GM15510 (cell line): ENCODE measurements at regions not wholly inside any gene's neighbourhood (a gene's known extent, or its start where the extent isn't known, plus 50 kb on each side); places are given as distances from the start of the nearest gene placed in this dataset.

Source experiments
- POLR2A ChIP-seq: IDR thresholded peaks from 3 replicates; pipeline ENCODE4 v1.6.1; 2011; ENCODE audit warnings: borderline replicate concordance; ENCODE audit not compliant: insufficient read length; ENCODE audit errors: extremely low read depth

- no peak for TF ChIP-seq POLR2A
Observed at GRCh38 chr21:14876524-14876840, 188.3 kb downstream of the NRIP1 start.

DNA sequence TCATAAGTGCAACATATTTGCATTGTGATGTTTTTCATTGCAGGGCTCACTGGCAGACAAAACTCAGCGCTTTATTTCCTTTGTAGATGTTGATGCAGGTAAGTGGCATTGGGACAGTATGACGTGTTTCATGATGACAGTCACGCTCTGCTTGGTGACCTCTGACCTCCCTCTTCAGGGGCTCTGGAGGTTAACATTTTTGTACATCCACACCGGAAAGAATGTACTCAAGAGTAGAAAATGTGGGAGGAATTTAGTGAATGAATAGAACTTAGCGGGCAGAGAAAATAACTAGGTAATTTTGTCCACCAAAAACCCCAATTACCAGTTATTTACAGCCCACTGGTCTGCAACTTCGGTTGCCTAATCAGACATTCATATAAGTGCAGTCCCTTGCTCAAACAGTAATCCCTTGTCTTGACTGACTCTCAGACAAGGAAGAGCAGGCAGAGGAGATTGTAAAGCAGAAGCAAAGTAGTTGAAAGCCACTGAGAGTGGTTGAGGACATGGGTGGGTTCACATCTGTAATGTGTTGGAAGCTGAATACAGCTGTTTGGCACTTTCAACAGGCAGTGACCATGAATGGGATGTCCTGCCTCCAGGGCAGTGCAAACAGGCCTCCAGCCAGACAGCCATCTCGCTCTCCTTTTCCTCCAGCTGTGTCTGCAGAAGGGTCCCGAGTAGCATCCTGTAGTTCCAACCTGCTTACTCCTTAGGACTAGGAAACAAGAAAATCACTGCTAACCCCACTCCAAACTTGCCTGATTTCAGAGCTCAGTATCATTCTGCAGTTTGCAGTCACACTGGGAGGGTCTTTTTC is 188.9 kb downstream of the NRIP1 start:
- TF ChIP-seq POLR2A = no peak

DNA sequence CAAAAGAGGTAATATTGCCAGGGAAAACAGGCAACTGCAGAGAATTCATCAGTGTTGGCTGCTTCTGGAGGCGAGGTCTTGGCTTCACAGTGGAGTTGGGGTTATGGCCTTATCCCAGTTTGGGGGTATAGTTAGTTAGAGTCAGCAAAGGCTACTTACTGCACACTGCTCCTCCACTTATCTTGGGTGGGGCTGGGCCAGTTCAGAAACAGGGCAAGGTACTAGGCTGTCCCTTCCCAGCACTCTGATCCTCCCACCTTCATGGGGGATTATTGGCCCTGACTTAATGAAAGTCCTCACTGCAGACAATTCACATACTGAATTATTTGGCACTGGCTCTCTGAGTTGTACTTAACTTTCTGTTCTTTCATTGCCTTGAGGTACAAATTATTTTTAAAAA is 189.6 kb downstream of the NRIP1 start:
- TF ChIP-seq POLR2A = no peak

GRCh38 chr21:14874379-14874778 is 190.4 kb downstream of the NRIP1 start:
- no peak for TF ChIP-seq POLR2A

GRCh38 chr21:14871861-14872260 is 192.9 kb downstream of the NRIP1 start:
- no peak for TF ChIP-seq POLR2A

GRCh38 chr21:14870853-14871149 is 194.0 kb downstream of the NRIP1 start:
- TF ChIP-seq POLR2A = no peak

- no peak for TF ChIP-seq POLR2A
Observed at GRCh38 chr21:14869984-14870852, 194.6 kb downstream of the NRIP1 start.

DNA sequence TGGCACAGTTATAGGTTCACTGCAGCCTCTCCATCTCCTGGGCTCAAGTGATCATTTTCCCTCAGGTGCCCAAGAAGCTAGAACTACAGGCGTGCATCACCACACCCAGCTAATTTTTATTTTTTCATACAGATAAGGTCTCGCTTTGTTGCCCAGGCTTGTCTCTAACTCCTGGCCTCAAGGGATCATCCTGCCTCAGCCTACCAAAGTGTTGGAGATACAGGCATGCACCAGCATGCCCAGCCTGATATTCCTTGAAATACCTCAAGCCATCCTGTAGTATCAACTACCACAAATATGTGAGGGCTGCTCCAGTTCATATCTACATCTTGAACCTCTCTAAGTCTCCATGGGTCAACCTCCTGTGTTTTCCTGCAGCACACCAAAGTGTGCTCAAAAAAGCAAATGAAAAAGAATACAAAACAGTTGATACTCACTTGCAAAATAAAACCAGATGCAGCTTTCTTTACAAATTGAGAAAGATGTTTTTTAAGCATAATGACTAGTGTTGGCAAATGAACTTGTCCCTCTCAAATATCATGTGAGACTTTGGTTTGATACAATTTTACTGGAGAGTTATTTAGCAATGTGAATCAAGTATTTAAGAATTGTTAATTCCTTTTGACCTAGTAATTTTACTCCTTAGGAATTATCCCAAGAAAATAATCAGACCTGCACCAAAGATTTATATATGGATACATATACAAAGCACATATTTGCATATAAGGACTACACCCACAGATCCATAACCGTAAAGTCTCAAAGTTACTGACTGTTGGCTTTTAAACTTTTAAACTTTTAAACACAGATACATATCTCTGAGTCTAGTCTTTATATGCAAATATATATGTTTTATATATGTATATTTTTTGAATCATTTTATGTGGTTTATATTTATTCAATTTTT is 197.7 kb downstream of the NRIP1 start:
- TF ChIP-seq POLR2A = no peak

DNA sequence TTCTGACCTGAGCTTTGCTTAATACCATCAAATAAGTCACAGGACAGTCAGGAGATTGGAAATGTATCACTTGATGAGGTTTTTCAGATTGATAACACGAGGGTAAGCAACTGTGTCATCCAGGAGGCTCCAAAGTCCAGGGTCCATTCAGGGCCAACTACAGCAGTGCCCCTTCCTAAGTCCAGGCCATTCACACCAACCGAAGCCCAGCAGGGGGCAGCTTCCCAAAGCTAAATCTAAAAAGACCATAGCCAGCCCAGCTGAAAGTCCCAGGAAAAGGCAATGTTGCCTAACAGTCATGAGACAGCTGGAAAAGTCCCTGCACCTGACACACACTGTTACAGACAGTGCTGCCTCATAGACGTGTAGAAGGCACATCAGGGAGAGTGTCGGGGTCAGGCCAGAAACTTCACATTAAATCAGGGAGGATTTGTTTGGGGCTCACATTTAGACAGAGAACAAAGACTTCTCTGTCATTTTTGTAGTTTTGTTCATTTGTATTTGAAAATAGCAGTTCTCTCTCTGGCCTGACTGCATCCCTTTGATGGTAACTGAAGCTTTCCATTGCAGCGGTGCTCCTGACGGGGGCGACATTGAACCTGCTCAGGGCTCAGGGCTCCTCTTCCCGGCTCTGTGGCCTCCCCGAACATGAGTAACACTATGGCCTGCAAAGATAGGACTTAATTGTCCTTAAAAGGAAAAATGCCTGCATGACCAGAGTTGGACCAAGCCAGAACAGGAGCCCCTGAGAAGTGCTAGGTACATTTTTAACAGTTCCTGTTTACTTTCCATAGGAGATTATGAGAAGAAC is 200.4 kb downstream of the NRIP1 start:
- TF ChIP-seq POLR2A = no peak

GRCh38 chr21:14863745-14864210 is 201.0 kb downstream of the NRIP1 start:
- TF ChIP-seq POLR2A = no peak

- TF ChIP-seq POLR2A = no peak
Observed at GRCh38 chr21:14862794-14863720, 201.7 kb downstream of the NRIP1 start.

DNA sequence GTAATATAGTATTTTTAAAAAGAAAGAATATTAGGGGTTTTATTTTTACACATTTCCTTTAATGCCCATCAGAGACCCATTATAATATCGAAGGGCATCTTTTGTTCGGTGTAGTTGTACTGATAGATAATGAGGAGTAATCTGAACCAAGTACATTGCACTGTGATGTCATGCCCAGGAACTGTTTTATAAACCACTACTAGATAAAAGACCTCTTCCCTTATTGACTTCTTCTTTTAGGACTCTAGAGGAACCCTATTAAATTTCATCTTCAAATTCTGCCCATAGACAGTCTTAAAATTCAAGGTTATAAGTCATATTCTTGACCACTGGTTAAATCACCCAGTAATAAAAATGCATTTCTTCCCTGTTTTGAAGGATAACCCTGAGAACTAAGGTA is 206.5 kb downstream of the NRIP1 start:
- TF ChIP-seq POLR2A = no peak

- TF ChIP-seq POLR2A = no peak
Observed at GRCh38 chr21:14857529-14857928, 207.3 kb downstream of the NRIP1 start.
